HCT116 (cell line): ENCODE measurements at regions not wholly inside any gene's neighbourhood (a gene's known extent, or its start where the extent isn't known, plus 50 kb on each side); places are given as distances from the start of the nearest gene placed in this dataset.

Experiments
- ATAC-seq: fragments of 200-7000 bp; cut with Tn5 transposase; 2 replicates; pipeline ENCODE4 v1.9.1; 2020; ENCODE audit warnings: mild to moderate bottlenecking, moderate library complexity
- BruUV-seq: library from RNA; stranded (reverse); fragments of 400-500 nt; replicated peaks from 2 replicates; lab custom pipeline; 2021; lab: Mats Ljungman, UMichigan
- CTCF ChIA-PET: fragments of 300-600 bp; sonication (Branson Sonifier 250); formaldehyde crosslinking; loops from one replicate; lab custom pipeline; 2021; ENCODE audit warnings: antibody characterized with exemption; lab: Charles Lee
- POLR2A ChIA-PET: fragments of 300-600, 350-600 bp; sonication (Branson Sonifier 250); formaldehyde crosslinking; loops from one replicate; lab custom pipeline; 2021; ENCODE audit warnings: antibody characterized with exemption; lab: Charles Lee
- RAD21 ChIA-PET, 2 experiments: fragments of 300-600 bp; sonication (Branson Sonifier 250); formaldehyde crosslinking; loops; one replicate each; lab custom pipeline; 2023; ENCODE audit warnings: low total read pairs in 2 of 2; ENCODE audit not compliant: uncharacterized antibody in 2 of 2, unreplicated experiment in 2 of 2, low non-redundant PET in 1 of 2; lab: Charles Lee
- DNase-seq: peaks from one replicate; pipeline ENCODE4 v3.0.0-alpha.2; 2010; ENCODE audit warnings: low read depth, low spot score
- H2AFZ ChIP-seq: fragments of 200-600 bp; shearing (Covaris generic), sonication (generic); 2 replicates; pipeline ENCODE4 v1.6.1; 2017; ENCODE audit warnings: low read depth, mixed run types, mixed read lengths, antibody characterized with exemption, low read length; ENCODE audit not compliant: poor library complexity, severe bottlenecking
- H3K27ac ChIP-seq: 2 replicates; pipeline ENCODE4 v1.5.1; 2012; ENCODE audit warnings: low read depth, low read length
- H3K27me3 ChIP-seq: fragments of 200-600 bp; sonication (generic); 2 replicates; pipeline ENCODE4 v1.6.1; 2016; ENCODE audit warnings: mixed run types, low read length, mixed read lengths; ENCODE audit not compliant: insufficient read depth
- H3K36me3 ChIP-seq, 2 experiments: fragments of 200-500 bp in 1 of 2; fragments of 200-600 bp in 1 of 2; sonication (Bioruptor generic) in 1 of 2; sonication (generic) in 1 of 2; 2 replicates each; pipeline versions ENCODE4 v1.5.1 to v1.6.1; 2014 to 2016; ENCODE audit warnings: low read length in 2 of 2, inconsistent platforms in 1 of 2, mixed read lengths in 1 of 2, mixed run types in 1 of 2; ENCODE audit not compliant: insufficient read depth in 2 of 2, control insufficient read depth in 1 of 2
- H3K4me1 ChIP-seq, 2 experiments: fragments of 200-600 bp in 1 of 2; sonication (generic) in 1 of 2; 2 replicates each; pipeline versions ENCODE4 v1.5.1 to v1.6.1; 2012 to 2017; ENCODE audit warnings: low read length in 2 of 2, inconsistent platforms in 1 of 2, mild to moderate bottlenecking in 1 of 2, mixed read lengths in 1 of 2, mixed run types in 1 of 2, moderate library complexity in 1 of 2; ENCODE audit not compliant: insufficient read depth in 2 of 2, control insufficient read depth in 1 of 2
- H3K4me2 ChIP-seq: fragments of 200-600 bp; sonication (generic); 2 replicates; pipeline ENCODE4 v1.6.1; 2017; ENCODE audit warnings: mixed run types, low read length, mixed read lengths
- H3K4me3 ChIP-seq, 2 experiments: fragments of 200-600 bp in 1 of 2; sonication (generic) in 1 of 2; replicated peaks in 1 of 2; 2 replicates each; pipeline ENCODE4 v1.5.1; 2011 to 2016; ENCODE audit warnings: low read length in 2 of 2, control low read depth in 1 of 2, low read depth in 1 of 2, mild to moderate bottlenecking in 1 of 2, mixed read lengths in 1 of 2, mixed run types in 1 of 2
- H3K79me2 ChIP-seq: fragments of 200-600 bp; sonication (generic); 2 replicates; pipeline ENCODE4 v1.6.1; 2017; ENCODE audit warnings: mild to moderate bottlenecking, mixed run types, low read length, moderate library complexity, mixed read lengths; ENCODE audit not compliant: insufficient read depth
- H3K9ac ChIP-seq: fragments of 200-600 bp; sonication (generic); 2 replicates; pipeline ENCODE4 v1.6.1; 2016; ENCODE audit warnings: low read length, mixed read lengths
- H3K9me2 ChIP-seq: fragments of 200-600 bp; sonication (generic), shearing (Covaris generic); 2 replicates; pipeline ENCODE4 v1.6.1; 2017; ENCODE audit warnings: mixed run types, mild to moderate bottlenecking, moderate library complexity; ENCODE audit not compliant: insufficient read depth
- H3K9me3 ChIP-seq, 2 experiments: fragments of 200-500 bp in 1 of 2; fragments of 200-600 bp in 1 of 2; sonication (Bioruptor generic) in 1 of 2; sonication (generic) in 1 of 2; 2 replicates each; pipeline ENCODE4 v1.6.1; 2014 to 2017; ENCODE audit warnings: low read length in 2 of 2, mixed read lengths in 2 of 2, inconsistent platforms in 1 of 2, low read depth in 1 of 2, mild to moderate bottlenecking in 1 of 2, mixed run types in 1 of 2, moderate library complexity in 1 of 2; ENCODE audit not compliant: control insufficient read depth in 1 of 2, insufficient read depth in 1 of 2
- H4K20me1 ChIP-seq: fragments of 200-600 bp; sonication (generic), shearing (Covaris generic); 2 replicates; pipeline ENCODE4 v1.6.1; 2017; ENCODE audit warnings: mixed run types, mild to moderate bottlenecking, moderate library complexity; ENCODE audit not compliant: insufficient read depth
- EGR1 ChIP-seq: IDR thresholded peaks from 2 replicates; pipeline ENCODE4 v1.6.1; 2012; ENCODE audit warnings: low read depth
- EZH2phosphoT487 ChIP-seq: fragments of 200-600 bp; IDR thresholded peaks from 2 replicates; pipeline ENCODE4 v1.6.1; 2018; ENCODE audit warnings: antibody characterized with exemption, borderline replicate concordance
- FOSL1 ChIP-seq: IDR thresholded peaks from 2 replicates; pipeline ENCODE4 v1.6.1; 2012; ENCODE audit warnings: low read depth
- SIN3A ChIP-seq: IDR thresholded peaks from 2 replicates; pipeline ENCODE4 v1.6.1; 2012; ENCODE audit warnings: low read depth
- intact Hi-C: fragments of 100-400 bp; cut with micrococcal nuclease; formaldehyde crosslinking; loops from 2 replicates; pipeline ENCODE4 v1.10.0; 2022
- TF ChIP-seq, protein P1 (sequence below): IDR thresholded peaks from 2 replicates; pipeline ENCODE4 v1.6.1; 2012
- TF ChIP-seq, protein P2 (sequence below), 3 experiments: fragments of 200-600 bp in 1 of 3; sonication (generic) in 1 of 3; IDR thresholded peaks in 2 of 3; conservative IDR thresholded peaks in 1 of 3; 2 replicates each; pipeline ENCODE4 v1.5.1; 2012 to 2017; ENCODE audit warnings: low read depth in 2 of 3, low read length in 2 of 3, antibody characterized with exemption in 1 of 3, borderline replicate concordance in 1 of 3, control low read depth in 1 of 3, mild to moderate bottlenecking in 1 of 3, mixed read lengths in 1 of 3, mixed run types in 1 of 3, moderate library complexity in 1 of 3; ENCODE audit not compliant: insufficient read depth in 1 of 3

DNA sequence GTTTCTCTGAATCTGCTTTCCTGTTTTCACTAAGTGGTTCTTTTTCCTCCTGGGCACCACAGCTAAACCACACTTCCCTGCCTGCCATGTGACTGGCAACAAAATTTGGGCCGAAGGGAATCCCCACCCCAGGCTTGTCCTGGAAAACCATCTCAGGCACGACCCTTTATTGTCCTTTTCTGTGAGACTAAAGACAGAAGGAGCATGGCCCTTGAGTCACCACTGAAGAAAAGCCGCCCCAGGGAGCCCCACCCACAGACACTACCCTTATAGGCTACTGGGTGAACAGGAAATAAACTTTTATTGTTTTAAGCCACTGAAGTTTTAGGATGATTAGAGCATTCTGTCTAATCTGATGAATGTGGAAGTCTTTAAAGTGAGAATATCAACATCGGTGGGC, 88.6 kb upstream of the BRD7 start:
- no peak for TF ChIP-seq SIN3A
- no peak for TF ChIP-seq EGR1
- H3K27me3 ChIP-seq = peaks cover 9% of the 10 kb centered on the region; the same call in 1 of the 2 replicates
- H3K27ac ChIP-seq = no peak overlapping the region
- H3K9me3 ChIP-seq = no peaks in the 10 kb centered on the region
- H3K79me2 ChIP-seq = no peaks in the 10 kb centered on the region
- RAD21 ChIA-PET = no interaction called here
- ATAC-seq = no peak
- H4K20me1 ChIP-seq = no peaks in the 10 kb centered on the region
- H3K9me2 ChIP-seq = no peaks in the 10 kb centered on the region
- H3K4me1 ChIP-seq = peaks cover 0 to 9% of the 10 kb centered on the region in 2 experiments; a peak in 1 of 4 replicates
- DNase-seq = no peak
- CTCF ChIA-PET = no interaction called here
- no peak overlapping the region for H3K4me2 ChIP-seq
- H3K36me3 ChIP-seq = no peaks in the 10 kb centered on the region
- no peak overlapping the region for H2AFZ ChIP-seq
- no TSS peak for BruUV-seq
- intact Hi-C loops = no loop called here
- POLR2A ChIA-PET = no interaction called here
- H3K4me3 ChIP-seq = no peak overlapping the region
- no peak overlapping the region for H3K9ac ChIP-seq

DNA sequence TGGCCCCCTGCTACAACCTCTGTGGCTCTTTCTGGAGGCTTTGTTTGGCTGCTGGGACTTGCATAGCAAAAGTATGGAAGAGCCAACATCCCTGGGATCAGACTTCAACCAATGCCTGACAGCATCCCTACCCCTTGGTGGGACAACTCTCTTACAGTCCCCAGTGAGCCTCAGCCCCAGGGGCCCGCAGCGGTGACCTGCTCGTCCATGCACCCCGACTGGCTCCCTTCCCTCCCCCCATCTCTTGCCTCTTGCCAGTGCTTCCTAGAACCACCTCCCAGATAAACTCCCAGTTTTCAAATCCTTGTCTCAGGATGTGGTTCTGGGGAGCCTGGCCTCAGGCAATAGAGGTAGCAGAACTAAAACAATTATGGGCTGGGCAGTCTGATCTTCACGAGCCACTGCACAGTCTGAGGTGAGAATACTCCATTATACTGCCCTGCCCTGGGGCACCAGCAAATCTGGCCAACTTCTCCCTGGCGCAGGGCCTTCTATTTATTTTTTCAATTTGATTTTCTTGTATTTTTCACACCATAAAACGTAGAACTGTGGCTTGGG, 86.6 kb upstream of the BRD7 start:
- RAD21 ChIA-PET = no interaction called here
- no peak overlapping the region for H2AFZ ChIP-seq
- DNase-seq = no peak
- no peaks in the 10 kb centered on the region for H3K9me2 ChIP-seq
- BruUV-seq = no TSS peak
- peaks cover 9% of the 10 kb centered on the region; the same call in 1 of the 2 replicates for H3K27me3 ChIP-seq
- CTCF ChIA-PET = no interaction called here
- H4K20me1 ChIP-seq = no peaks in the 10 kb centered on the region
- intact Hi-C loops = no loop called here
- H3K27ac ChIP-seq = no peak overlapping the region
- TF ChIP-seq FOSL1 = no peak
- TF ChIP-seq, protein P1, sequence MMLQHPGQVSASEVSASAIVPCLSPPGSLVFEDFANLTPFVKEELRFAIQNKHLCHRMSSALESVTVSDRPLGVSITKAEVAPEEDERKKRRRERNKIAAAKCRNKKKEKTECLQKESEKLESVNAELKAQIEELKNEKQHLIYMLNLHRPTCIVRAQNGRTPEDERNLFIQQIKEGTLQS = no peak
- no peak for TF ChIP-seq EZH2phosphoT487
- TF ChIP-seq, protein P2, sequence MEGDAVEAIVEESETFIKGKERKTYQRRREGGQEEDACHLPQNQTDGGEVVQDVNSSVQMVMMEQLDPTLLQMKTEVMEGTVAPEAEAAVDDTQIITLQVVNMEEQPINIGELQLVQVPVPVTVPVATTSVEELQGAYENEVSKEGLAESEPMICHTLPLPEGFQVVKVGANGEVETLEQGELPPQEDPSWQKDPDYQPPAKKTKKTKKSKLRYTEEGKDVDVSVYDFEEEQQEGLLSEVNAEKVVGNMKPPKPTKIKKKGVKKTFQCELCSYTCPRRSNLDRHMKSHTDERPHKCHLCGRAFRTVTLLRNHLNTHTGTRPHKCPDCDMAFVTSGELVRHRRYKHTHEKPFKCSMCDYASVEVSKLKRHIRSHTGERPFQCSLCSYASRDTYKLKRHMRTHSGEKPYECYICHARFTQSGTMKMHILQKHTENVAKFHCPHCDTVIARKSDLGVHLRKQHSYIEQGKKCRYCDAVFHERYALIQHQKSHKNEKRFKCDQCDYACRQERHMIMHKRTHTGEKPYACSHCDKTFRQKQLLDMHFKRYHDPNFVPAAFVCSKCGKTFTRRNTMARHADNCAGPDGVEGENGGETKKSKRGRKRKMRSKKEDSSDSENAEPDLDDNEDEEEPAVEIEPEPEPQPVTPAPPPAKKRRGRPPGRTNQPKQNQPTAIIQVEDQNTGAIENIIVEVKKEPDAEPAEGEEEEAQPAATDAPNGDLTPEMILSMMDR (IDR thresholded peaks at IDR 0.05 in 2 of 3, conservative IDR thresholded peaks at IDR 0.05 in 1 of 3; ENCODE audit: borderline replicate concordance in 1 of 3, insufficient read depth in 1 of 3, low read depth in 2 of 3, low read length in 2 of 3) = no peak
- TF ChIP-seq, all 23 proteins: peak for 0
- no peak overlapping the region for H3K4me2 ChIP-seq
- peaks cover 0 to 9% of the 10 kb centered on the region in 2 experiments; a peak in 1 of 4 replicates for H3K4me1 ChIP-seq
- no peak overlapping the region for H3K4me3 ChIP-seq
- POLR2A ChIA-PET = no interaction called here
- no peaks in the 10 kb centered on the region for H3K36me3 ChIP-seq
- H3K9ac ChIP-seq = no peak overlapping the region
- ATAC-seq = no peak
- H3K79me2 ChIP-seq = no peaks in the 10 kb centered on the region
- no peaks in the 10 kb centered on the region for H3K9me3 ChIP-seq
